A549 (cell line): ENCODE measurements at regions not wholly inside any gene's neighbourhood (a gene's known extent, or its start where the extent isn't known, plus 50 kb on each side); places are given as distances from the start of the nearest gene placed in this dataset.

ENCODE experiments used
- ATAC-seq, 2 experiments: fragments of 200-7000 bp in 1 of 2; fragments of >200 bp in 1 of 2; cut with Nextera tagmentation in 1 of 2; cut with Tn5 transposase in 1 of 2; 3 replicates each; pipeline versions ENCODE4 v1.8.0 to v1.9.1; 2018 to 2020; ENCODE audit warnings: mild to moderate bottlenecking in 1 of 2, moderate library complexity in 1 of 2
- CTCF ChIA-PET: fragments of 300-600 bp; sonication (Branson Sonifier 250); formaldehyde crosslinking; extraction: SDS; loops from one replicate; lab custom pipeline; 2021; ENCODE audit warnings: antibody characterized with exemption, inconsistent platforms; lab: Yijun Ruan, JAX
- POLR2A ChIA-PET: fragments of 350-600 bp; formaldehyde crosslinking; extraction: SDS; loops from one replicate; lab custom pipeline; 2021; ENCODE audit warnings: antibody characterized with exemption, inconsistent platforms; lab: Yijun Ruan, JAX
- DNase-seq, 2 experiments: peaks; one replicate each; pipeline versions ENCODE4 v3.0.0 to v3.0.0-alpha.2; 2011 to 2016; ENCODE audit warnings: low read depth in 1 of 2, low spot score in 1 of 2
- FAIRE-seq: peaks from 2 replicates; lab custom pipeline; 2011; peaks lifted over from hg19 to GRCh38; lab: Jason Lieb, UNC
- H3K27ac ChIP-seq, 2 experiments: fragments of >200 bp; sonication (Bioruptor Twin); formaldehyde crosslinking; 3 replicates each; pipeline ENCODE4 v1.5.1; 2016 to 2017
- H3K4me1 ChIP-seq: fragments of >200 bp; sonication (Bioruptor Twin); formaldehyde crosslinking; 3 replicates; pipeline ENCODE4 v1.6.1; 2016
- H3K4me2 ChIP-seq: fragments of >200 bp; sonication (Bioruptor Twin); formaldehyde crosslinking; 3 replicates; pipeline ENCODE4 v1.6.1; 2016
- H3K4me3 ChIP-seq: fragments of >200 bp; sonication (Bioruptor Twin); formaldehyde crosslinking; 3 replicates; pipeline ENCODE4 v1.5.1; 2016
- H3K9me3 ChIP-seq: fragments of >200 bp; sonication (Bioruptor Twin); formaldehyde crosslinking; 3 replicates; pipeline ENCODE4 v1.6.1; 2016
- BHLHE40 ChIP-seq: IDR thresholded peaks from 2 replicates; pipeline ENCODE4 v1.6.1; 2012; ENCODE audit warnings: low read depth, low read length, inconsistent platforms
- CBX2 ChIP-seq: fragments of 200-600 bp; sonication (generic); IDR thresholded peaks from 2 replicates; pipeline ENCODE4 v1.6.1; 2016; ENCODE audit warnings: low read depth, mild to moderate bottlenecking, borderline replicate concordance
- CEBPB ChIP-seq, 2 experiments: fragments of >200 bp in 1 of 2; sonication (Bioruptor Twin) in 1 of 2; formaldehyde crosslinking in 1 of 2; IDR thresholded peaks; 2 replicates each; pipeline ENCODE4 v1.6.1; 2012 to 2016
- CHD2 ChIP-seq: fragments of 150-350 bp; IDR thresholded peaks from 2 replicates; pipeline ENCODE4 v1.6.1; 2014; ENCODE audit warnings: low read length; ENCODE audit not compliant: partially characterized antibody
- ESRRA ChIP-seq: fragments of 150-350 bp; IDR thresholded peaks from 2 replicates; pipeline ENCODE4 v1.6.1; 2014; ENCODE audit warnings: mild to moderate bottlenecking, low read length, borderline replicate concordance
- FOSB ChIP-seq: fragments of 250-450 bp; sonication (Bioruptor Pico); IDR thresholded peaks from 2 replicates; pipeline ENCODE4 v1.5.0; 2020; ENCODE audit warnings: mild to moderate bottlenecking, moderate library complexity
- FOSL2 ChIP-seq, 2 experiments: fragments of 450-650 bp in 1 of 2; fragments of >200 bp in 1 of 2; sonication (Bioruptor Twin) in 1 of 2; formaldehyde crosslinking; IDR thresholded peaks; 2 replicates each; pipeline versions ENCODE4 v1.5.0 to v1.6.1; 2016 to 2020; ENCODE audit warnings: mild to moderate bottlenecking in 1 of 2, moderate library complexity in 1 of 2
- HDAC2 ChIP-seq: fragments of 200-600 bp; sonication (generic); IDR thresholded peaks from 2 replicates; pipeline ENCODE4 v1.6.1; 2016
- HOXA7 ChIP-seq: fragments of 250-450 bp; sonication (Bioruptor Pico); IDR thresholded peaks from 2 replicates; pipeline ENCODE4 v1.5.0; 2020; ENCODE audit warnings: mild to moderate bottlenecking, moderate library complexity
- HOXB13 ChIP-seq: fragments of 250-450 bp; sonication (Bioruptor Pico); IDR thresholded peaks from 2 replicates; pipeline ENCODE4 v1.5.0; 2020; ENCODE audit warnings: low read depth, mild to moderate bottlenecking, moderate library complexity
- KDM5A ChIP-seq: fragments of 200-600 bp; sonication (generic); IDR thresholded peaks from 2 replicates; pipeline ENCODE4 v1.6.1; 2016; ENCODE audit warnings: antibody characterized with exemption, mild to moderate bottlenecking
- MAFK ChIP-seq: fragments of 450-650 bp; IDR thresholded peaks from 2 replicates; pipeline ENCODE4 v1.6.1; 2014; ENCODE audit not compliant: partially characterized antibody
- MAZ ChIP-seq: fragments of 150-350 bp; IDR thresholded peaks from 2 replicates; pipeline ENCODE4 v1.6.1; 2014; ENCODE audit warnings: antibody characterized with exemption, low read depth, low read length, borderline replicate concordance
- RFX5 ChIP-seq: fragments of 450-650 bp; IDR thresholded peaks from 2 replicates; pipeline ENCODE4 v1.7.1; 2014; ENCODE audit warnings: antibody characterized with exemption, mild to moderate bottlenecking, moderate library complexity
- WGBS: methylation state at CpG from one replicate; pipeline ENCODE4 v1.1.6; 2017; ENCODE audit errors: missing lambda C conversion rate; 5-methylcytosine and 5-hydroxymethylcytosine counted together
- TF ChIP-seq, protein P1 (sequence below): fragments of 250-450 bp; sonication (Bioruptor Pico); IDR thresholded peaks from 2 replicates; pipeline ENCODE4 v1.5.0; 2021; ENCODE audit warnings: mild to moderate bottlenecking, moderate library complexity, borderline replicate concordance
- TF ChIP-seq, protein P2 (sequence below): IDR thresholded peaks from 2 replicates; pipeline ENCODE4 v1.6.1; 2012
- TF ChIP-seq, protein P3 (sequence below): fragments of >200 bp; sonication (Bioruptor Twin); formaldehyde crosslinking; IDR thresholded peaks from 3 replicates; pipeline ENCODE4 v1.5.1; 2016
- TF ChIP-seq, protein P4 (sequence below): fragments of 450-650 bp; IDR thresholded peaks from 2 replicates; pipeline ENCODE4 v1.6.1; 2014; ENCODE audit warnings: antibody characterized with exemption
- TF ChIP-seq, protein P5 (sequence below): fragments of 250-450 bp; sonication (Bioruptor Pico); IDR thresholded peaks from 2 replicates; pipeline ENCODE4 v1.5.0; 2020; ENCODE audit warnings: low read depth, mild to moderate bottlenecking, moderate library complexity

DNA sequence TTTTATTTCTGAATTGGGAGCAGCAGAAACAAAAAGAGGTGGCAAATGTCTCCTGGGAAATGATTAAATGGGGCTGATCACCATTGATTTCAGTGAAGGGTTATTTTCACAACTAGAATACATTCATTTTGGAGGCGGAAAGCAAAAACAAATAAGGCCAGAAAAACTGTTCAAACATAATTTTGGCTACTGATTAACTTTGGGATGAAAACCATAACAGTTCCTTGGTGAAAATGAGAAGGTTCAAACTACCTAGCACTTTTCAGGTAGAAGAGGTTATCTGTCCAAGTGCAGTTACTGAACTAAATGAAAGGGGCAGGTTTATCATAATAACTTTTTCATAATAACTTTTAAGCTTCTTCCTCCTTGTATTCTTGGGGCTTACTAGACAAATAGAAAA, 718.5 kb downstream of the CDH11 start (continued):
- TF ChIP-seq, protein P1, sequence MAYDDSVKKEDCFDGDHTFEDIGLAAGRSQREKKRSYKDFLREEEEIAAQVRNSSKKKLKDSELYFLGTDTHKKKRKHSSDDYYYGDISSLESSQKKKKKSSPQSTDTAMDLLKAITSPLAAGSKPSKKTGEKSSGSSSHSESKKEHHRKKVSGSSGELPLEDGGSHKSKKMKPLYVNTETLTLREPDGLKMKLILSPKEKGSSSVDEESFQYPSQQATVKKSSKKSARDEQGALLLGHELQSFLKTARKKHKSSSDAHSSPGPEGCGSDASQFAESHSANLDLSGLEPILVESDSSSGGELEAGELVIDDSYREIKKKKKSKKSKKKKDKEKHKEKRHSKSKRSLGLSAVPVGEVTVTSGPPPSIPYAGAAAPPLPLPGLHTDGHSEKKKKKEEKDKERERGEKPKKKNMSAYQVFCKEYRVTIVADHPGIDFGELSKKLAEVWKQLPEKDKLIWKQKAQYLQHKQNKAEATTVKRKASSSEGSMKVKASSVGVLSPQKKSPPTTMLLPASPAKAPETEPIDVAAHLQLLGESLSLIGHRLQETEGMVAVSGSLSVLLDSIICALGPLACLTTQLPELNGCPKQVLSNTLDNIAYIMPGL (CRISPR knock-in tag), result no peak
- TF ChIP-seq MAZ (no peak), BHLHE40 (no peak), FOSB (CRISPR knock-in tag) (no peak)

DNA sequence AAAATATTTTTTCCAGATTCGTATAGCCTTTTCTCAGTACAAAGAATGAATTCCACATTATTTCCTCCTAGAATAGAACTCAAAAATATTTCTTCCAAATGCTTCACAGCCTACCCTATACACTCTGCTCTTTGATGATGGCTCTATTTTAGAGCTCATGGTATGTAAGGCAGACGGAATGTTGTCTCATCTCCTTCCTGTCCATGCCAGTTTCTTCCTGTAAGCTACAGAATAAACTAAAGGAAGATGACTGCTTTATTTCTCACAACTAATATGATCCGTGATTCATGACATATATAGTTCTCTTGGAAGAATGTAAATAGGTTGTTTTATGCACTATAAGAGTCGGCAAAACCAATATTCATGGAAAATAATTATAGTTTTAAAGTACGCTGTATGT, 723.1 kb downstream of the CDH11 start:
- FAIRE-seq, result no peak
- 16% methylated on average over 5 of the region's 5 CpGs for WGBS
- H3K4me2 ChIP-seq, result no peak overlapping the region
- CTCF ChIA-PET, result interaction anchor here (0.5 to 0.7 kb wide), 2 partner anchors 40 to 1956 kb away, joined by 3 read pairs; no protein-coding TSS in a partner anchor
- TF ChIP-seq HOXA7 (no peak), FOSL2 (IDR thresholded peaks at IDR 0.05) (no peak), FOSL2 (CRISPR knock-in tag; IDR thresholded peaks at IDR 0.05) (no peak), MAFK (no peak), CEBPB (IDR thresholded peaks at IDR 0.05) (no peak), CBX2 (no peak), BHLHE40 (no peak)
- TF ChIP-seq, protein P2, sequence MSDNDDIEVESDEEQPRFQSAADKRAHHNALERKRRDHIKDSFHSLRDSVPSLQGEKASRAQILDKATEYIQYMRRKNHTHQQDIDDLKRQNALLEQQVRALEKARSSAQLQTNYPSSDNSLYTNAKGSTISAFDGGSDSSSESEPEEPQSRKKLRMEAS, result no peak
- TF ChIP-seq, protein P3, sequence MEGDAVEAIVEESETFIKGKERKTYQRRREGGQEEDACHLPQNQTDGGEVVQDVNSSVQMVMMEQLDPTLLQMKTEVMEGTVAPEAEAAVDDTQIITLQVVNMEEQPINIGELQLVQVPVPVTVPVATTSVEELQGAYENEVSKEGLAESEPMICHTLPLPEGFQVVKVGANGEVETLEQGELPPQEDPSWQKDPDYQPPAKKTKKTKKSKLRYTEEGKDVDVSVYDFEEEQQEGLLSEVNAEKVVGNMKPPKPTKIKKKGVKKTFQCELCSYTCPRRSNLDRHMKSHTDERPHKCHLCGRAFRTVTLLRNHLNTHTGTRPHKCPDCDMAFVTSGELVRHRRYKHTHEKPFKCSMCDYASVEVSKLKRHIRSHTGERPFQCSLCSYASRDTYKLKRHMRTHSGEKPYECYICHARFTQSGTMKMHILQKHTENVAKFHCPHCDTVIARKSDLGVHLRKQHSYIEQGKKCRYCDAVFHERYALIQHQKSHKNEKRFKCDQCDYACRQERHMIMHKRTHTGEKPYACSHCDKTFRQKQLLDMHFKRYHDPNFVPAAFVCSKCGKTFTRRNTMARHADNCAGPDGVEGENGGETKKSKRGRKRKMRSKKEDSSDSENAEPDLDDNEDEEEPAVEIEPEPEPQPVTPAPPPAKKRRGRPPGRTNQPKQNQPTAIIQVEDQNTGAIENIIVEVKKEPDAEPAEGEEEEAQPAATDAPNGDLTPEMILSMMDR, result no peak
- TF ChIP-seq, all 56 proteins: peak for 0
- Histone ChIP-seq H3K9me3 (no peaks in the 10 kb centered on the region), H3K27ac (no peak overlapping the region), H3K4me1 (no peaks in the 10 kb centered on the region), H3K4me3 (no peak overlapping the region)
- no peak for ATAC-seq
- no peak for DNase-seq
- POLR2A ChIA-PET, result no interaction called here

DNA sequence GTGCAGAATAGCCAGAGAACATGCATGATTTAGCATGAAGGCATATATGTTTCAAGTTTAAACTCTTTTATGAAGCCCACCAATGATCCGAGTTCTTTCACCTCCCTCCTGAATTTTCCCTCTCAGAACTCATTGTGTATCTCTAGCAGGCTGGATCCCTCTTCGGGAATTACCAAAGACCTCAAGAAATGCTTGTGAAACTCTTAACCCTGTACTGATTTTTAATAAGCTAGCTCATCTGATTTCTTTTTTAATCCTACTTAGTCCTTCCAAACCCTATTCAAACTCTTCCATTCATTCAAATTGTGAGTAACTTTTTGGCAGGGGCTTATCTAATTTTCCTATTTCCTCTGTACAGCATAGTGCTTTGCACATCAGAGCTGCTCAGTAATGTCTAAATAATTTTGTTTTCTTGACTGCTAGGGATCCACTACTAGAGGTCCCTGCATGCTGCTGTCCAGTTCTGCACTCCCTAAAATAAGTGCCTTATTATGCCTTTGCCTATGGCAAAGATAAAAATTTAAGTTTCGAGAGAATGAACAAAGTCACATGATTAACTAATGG, 723.8 kb downstream of the CDH11 start:
- POLR2A ChIA-PET, result no interaction called here
- H3K4me2 ChIP-seq, result no peak overlapping the region
- ATAC-seq (no peak), FAIRE-seq (no peak), DNase-seq (no peak)
- TF ChIP-seq HOXB13, result no peak
- TF ChIP-seq, protein P4, sequence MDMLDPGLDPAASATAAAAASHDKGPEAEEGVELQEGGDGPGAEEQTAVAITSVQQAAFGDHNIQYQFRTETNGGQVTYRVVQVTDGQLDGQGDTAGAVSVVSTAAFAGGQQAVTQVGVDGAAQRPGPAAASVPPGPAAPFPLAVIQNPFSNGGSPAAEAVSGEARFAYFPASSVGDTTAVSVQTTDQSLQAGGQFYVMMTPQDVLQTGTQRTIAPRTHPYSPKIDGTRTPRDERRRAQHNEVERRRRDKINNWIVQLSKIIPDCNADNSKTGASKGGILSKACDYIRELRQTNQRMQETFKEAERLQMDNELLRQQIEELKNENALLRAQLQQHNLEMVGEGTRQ, result no peak
- no peak for TF ChIP-seq CHD2
- no peak for TF ChIP-seq ESRRA
- no peak for TF ChIP-seq HDAC2
- TF ChIP-seq RFX5, result no peak
- TF ChIP-seq, protein P5, sequence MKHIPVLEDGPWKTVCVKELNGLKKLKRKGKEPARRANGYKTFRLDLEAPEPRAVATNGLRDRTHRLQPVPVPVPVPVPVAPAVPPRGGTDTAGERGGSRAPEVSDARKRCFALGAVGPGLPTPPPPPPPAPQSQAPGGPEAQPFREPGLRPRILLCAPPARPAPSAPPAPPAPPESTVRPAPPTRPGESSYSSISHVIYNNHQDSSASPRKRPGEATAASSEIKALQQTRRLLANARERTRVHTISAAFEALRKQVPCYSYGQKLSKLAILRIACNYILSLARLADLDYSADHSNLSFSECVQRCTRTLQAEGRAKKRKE (CRISPR knock-in tag), result no peak
- no peak for TF ChIP-seq KDM5A
- H3K4me1 ChIP-seq, result no peaks in the 10 kb centered on the region
- no peak overlapping the region for H3K27ac ChIP-seq
- 10% methylated on average over 3 of the region's 3 CpGs for WGBS
- CTCF ChIA-PET, result interaction anchor here (1.0 kb wide), 1 partner anchor 35 kb away, joined by 3 read pairs; no protein-coding TSS in a partner anchor
- H3K4me3 ChIP-seq, result no peak overlapping the region
- H3K9me3 ChIP-seq, result no peaks in the 10 kb centered on the region
